Mesendoderm (in vitro differentiated cells): ENCODE measurements at regions not wholly inside any gene's neighbourhood (a gene's known extent, or its start where the extent isn't known, plus 50 kb on each side); places are given as distances from the start of the nearest gene placed in this dataset.

ENCODE experiments used
- DNase-seq: peaks from one replicate; pipeline ENCODE4 v3.0.0; 2013
- H2AK5ac ChIP-seq: 2 replicates; pipeline ENCODE4 v1.6.1; 2013; ENCODE audit warnings: low read length, inconsistent platforms
- H2BK120ac ChIP-seq: 2 replicates; pipeline ENCODE4 v1.6.1; 2013; ENCODE audit warnings: low read depth, mild to moderate bottlenecking, low read length, moderate library complexity, mixed read lengths
- H2BK15ac ChIP-seq: replicated peaks from 2 replicates; pipeline ENCODE4 v1.6.1; 2013; ENCODE audit warnings: low read depth, mild to moderate bottlenecking, moderate library complexity
- H2BK5ac ChIP-seq: 2 replicates; pipeline ENCODE4 v1.6.1; 2013; ENCODE audit warnings: low read length, inconsistent platforms
- H3K18ac ChIP-seq: 2 replicates; pipeline ENCODE4 v1.6.1; 2013; ENCODE audit warnings: mild to moderate bottlenecking, low read length, mixed read lengths
- H3K23ac ChIP-seq: one replicate; pipeline ENCODE4 v1.6.1; 2013; ENCODE audit warnings: low read length
- H3K27ac ChIP-seq: 2 replicates; pipeline ENCODE4 v1.5.1; 2013; ENCODE audit warnings: low read depth, mild to moderate bottlenecking, inconsistent platforms, low read length, moderate library complexity
- H3K27me3 ChIP-seq: 2 replicates; pipeline ENCODE4 v1.6.1; 2013; ENCODE audit warnings: low read length, control low read depth, mild to moderate bottlenecking, inconsistent platforms; ENCODE audit not compliant: insufficient read depth, poor library complexity
- H3K36me3 ChIP-seq: 2 replicates; pipeline ENCODE4 v1.6.1; 2013; ENCODE audit warnings: low read length, inconsistent platforms; ENCODE audit not compliant: control insufficient read depth, insufficient read depth
- H3K4ac ChIP-seq: one replicate; pipeline ENCODE4 v1.6.1; 2013; ENCODE audit warnings: low read depth, mild to moderate bottlenecking, low read length, moderate library complexity
- H3K4me1 ChIP-seq: 2 replicates; pipeline ENCODE4 v1.6.1; 2013; ENCODE audit warnings: low read depth, low read length, inconsistent platforms; ENCODE audit not compliant: control insufficient read depth
- H3K4me2 ChIP-seq: 2 replicates; pipeline ENCODE4 v1.6.1; 2013; ENCODE audit warnings: low read length
- H3K4me3 ChIP-seq: 2 replicates; pipeline ENCODE4 v1.5.1; 2013; ENCODE audit warnings: mild to moderate bottlenecking, low read length
- H3K56ac ChIP-seq: one replicate; pipeline ENCODE4 v1.6.1; 2013; ENCODE audit warnings: low read length
- H3K79me1 ChIP-seq: 2 replicates; pipeline ENCODE4 v1.6.1; 2013; ENCODE audit warnings: low read length, inconsistent platforms
- H3K79me2 ChIP-seq: 2 replicates; pipeline ENCODE4 v1.6.1; 2013; ENCODE audit warnings: mild to moderate bottlenecking, low read length; ENCODE audit not compliant: control insufficient read depth, insufficient read depth
- H3K9ac ChIP-seq: 2 replicates; pipeline ENCODE4 v1.6.1; 2013; ENCODE audit warnings: low read length, inconsistent platforms
- H4K5ac ChIP-seq: one replicate; pipeline ENCODE4 v1.6.1; 2013; ENCODE audit warnings: low read length
- H4K8ac ChIP-seq: one replicate; pipeline ENCODE4 v1.6.1; 2013; ENCODE audit warnings: low read depth, mild to moderate bottlenecking, control low read depth, low read length, moderate library complexity
- WGBS: extraction: QIAGEN DNeasy Blood & Tissue Kit; methylation state at CpG from one replicate; pipeline ENCODE4 v1.1.7; 2013; ENCODE audit warnings: low lambda C conversion rate, missing lambda C conversion rate; ENCODE audit not compliant: insufficient coverage; ENCODE audit errors: extremely low coverage; 5-methylcytosine and 5-hydroxymethylcytosine counted together

DNA sequence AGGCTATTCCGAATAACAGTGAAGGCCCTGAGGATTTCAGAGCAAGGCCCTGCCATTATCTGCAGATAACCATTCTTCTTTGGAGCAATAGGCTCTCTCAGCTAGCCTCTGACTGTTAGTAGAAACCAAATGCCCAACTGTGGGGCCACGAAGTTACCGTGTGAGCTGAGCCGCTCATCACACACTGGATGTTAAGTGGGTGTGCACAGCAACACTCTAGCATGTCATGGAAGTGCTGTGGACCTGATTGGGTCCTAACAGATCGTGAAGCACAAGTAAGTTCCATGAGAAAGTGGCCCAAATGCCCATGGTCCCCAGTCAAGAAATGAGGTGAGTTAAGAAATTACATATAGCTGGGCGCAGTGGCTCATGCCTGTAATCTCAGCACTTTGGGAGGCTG lies 190.4 kb downstream of the ALG10 start:
- no peak overlapping the region for H3K4me3 ChIP-seq
- H2AK5ac ChIP-seq: no peak overlapping the region
- no peak overlapping the region for H3K27ac ChIP-seq
- H4K8ac ChIP-seq: no peak overlapping the region
- H3K9ac ChIP-seq: no peak overlapping the region
- no peak overlapping the region for H4K5ac ChIP-seq
- no peak overlapping the region for H3K4ac ChIP-seq
- no peak overlapping the region for H3K23ac ChIP-seq
- H2BK5ac ChIP-seq: no peak overlapping the region
- H3K36me3 ChIP-seq: no peaks in the 10 kb centered on the region
- H2BK120ac ChIP-seq: no peak overlapping the region
- H3K18ac ChIP-seq: no peak overlapping the region
- no CpG with 5 or more reads among the region's 6 CpGs for whole genome bisulfite sequencing
- no peak for DNase-seq
- H2BK15ac ChIP-seq: no peak overlapping the region
- no peak overlapping the region for H3K56ac ChIP-seq
- H3K4me1 ChIP-seq: no peaks in the 10 kb centered on the region
- H3K4me2 ChIP-seq: no peak overlapping the region
- no peaks in the 10 kb centered on the region for H3K79me1 ChIP-seq
- H3K27me3 ChIP-seq: no peaks in the 10 kb centered on the region
- H3K79me2 ChIP-seq: no peaks in the 10 kb centered on the region

DNA sequence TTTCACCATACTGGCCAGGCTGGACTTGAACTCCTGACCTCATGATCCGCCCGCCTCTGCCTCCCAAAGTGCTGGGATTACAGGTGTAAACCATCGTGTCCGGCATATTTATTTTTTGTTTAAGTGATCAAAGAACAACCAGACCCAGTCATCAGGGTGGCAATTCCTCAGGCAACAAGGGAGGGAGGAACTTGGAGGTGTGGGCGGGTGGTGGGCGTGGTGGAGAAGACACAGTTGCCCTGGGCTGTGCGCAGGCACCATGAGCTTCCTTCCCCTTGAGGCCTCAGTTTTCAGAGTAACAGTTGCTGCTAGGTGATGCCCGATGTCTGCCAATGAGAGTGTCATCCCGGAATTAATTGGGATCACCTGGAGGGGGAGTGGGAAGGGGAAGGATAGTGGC lies 191.7 kb downstream of the ALG10 start:
- H2BK120ac ChIP-seq: no peak overlapping the region
- H3K4me1 ChIP-seq: no peaks in the 10 kb centered on the region
- H3K9ac ChIP-seq: no peak overlapping the region
- no peak overlapping the region for H3K4me2 ChIP-seq
- H3K79me2 ChIP-seq: no peaks in the 10 kb centered on the region
- no peak overlapping the region for H2AK5ac ChIP-seq
- DNase-seq: no peak
- no peaks in the 10 kb centered on the region for H3K27me3 ChIP-seq
- no peak overlapping the region for H4K5ac ChIP-seq
- H3K36me3 ChIP-seq: no peaks in the 10 kb centered on the region
- no peak overlapping the region for H3K23ac ChIP-seq
- no peak overlapping the region for H3K4ac ChIP-seq
- H3K18ac ChIP-seq: no peak overlapping the region
- H3K4me3 ChIP-seq: no peak overlapping the region
- H2BK5ac ChIP-seq: no peak overlapping the region
- H4K8ac ChIP-seq: no peak overlapping the region
- no CpG with 5 or more reads among the region's 9 CpGs for WGBS
- H2BK15ac ChIP-seq: no peak overlapping the region
- H3K79me1 ChIP-seq: no peaks in the 10 kb centered on the region
- H3K56ac ChIP-seq: no peak overlapping the region
- H3K27ac ChIP-seq: no peak overlapping the region

- no peak overlapping the region for H3K4me2 ChIP-seq
- no CpG with 5 or more reads among the region's 18 CpGs for WGBS
- H3K27me3 ChIP-seq: no peaks in the 10 kb centered on the region
- no peaks in the 10 kb centered on the region for H3K79me1 ChIP-seq
- H3K27ac ChIP-seq: no peak overlapping the region
- no peak overlapping the region for H3K4me3 ChIP-seq
- no peak overlapping the region for H2AK5ac ChIP-seq
- H2BK120ac ChIP-seq: no peak overlapping the region
- H3K18ac ChIP-seq: no peak overlapping the region
- H2BK15ac ChIP-seq: no peak overlapping the region
- no peak overlapping the region for H3K56ac ChIP-seq
- H3K9ac ChIP-seq: no peak overlapping the region
- H3K4me1 ChIP-seq: no peaks in the 10 kb centered on the region
- no peak for DNase-seq
- no peaks in the 10 kb centered on the region for H3K36me3 ChIP-seq
- no peak overlapping the region for H3K23ac ChIP-seq
- no peak overlapping the region for H4K5ac ChIP-seq
- H3K4ac ChIP-seq: no peak overlapping the region
- H3K79me2 ChIP-seq: no peaks in the 10 kb centered on the region
- no peak overlapping the region for H2BK5ac ChIP-seq
- no peak overlapping the region for H4K8ac ChIP-seq
Measured at GRCh38 chr12:34215213-34215892, 193.1 kb downstream of the ALG10 start.

DNA sequence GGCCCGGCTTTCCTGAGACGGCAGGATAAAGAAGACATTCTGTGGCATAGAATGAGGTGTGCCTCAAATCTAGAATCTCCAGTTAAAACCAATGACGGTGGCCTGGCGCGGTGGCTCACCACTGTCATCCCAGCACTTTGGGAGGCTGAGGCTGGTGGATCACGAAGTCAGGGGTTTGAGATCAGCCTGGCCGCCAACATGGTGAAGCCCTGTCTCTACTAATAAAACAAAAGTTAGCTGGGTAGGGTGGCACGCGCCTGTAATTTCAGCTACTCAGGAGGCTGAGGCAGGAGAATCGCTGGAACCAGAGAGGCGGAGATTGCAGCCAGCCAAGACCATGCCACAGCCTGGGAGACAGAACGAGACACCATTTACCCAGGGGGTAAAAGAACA lies 193.6 kb downstream of the ALG10 start:
- H2AK5ac ChIP-seq: no peak overlapping the region
- no peak overlapping the region for H2BK120ac ChIP-seq
- H2BK5ac ChIP-seq: no peak overlapping the region
- no peaks in the 10 kb centered on the region for H3K79me1 ChIP-seq
- no CpG with 5 or more reads among the region's 12 CpGs for WGBS
- H3K18ac ChIP-seq: no peak overlapping the region
- no peak overlapping the region for H3K27ac ChIP-seq
- no peak overlapping the region for H3K4me3 ChIP-seq
- H3K23ac ChIP-seq: no peak overlapping the region
- no peak overlapping the region for H4K5ac ChIP-seq
- H3K79me2 ChIP-seq: no peaks in the 10 kb centered on the region
- H3K9ac ChIP-seq: no peak overlapping the region
- H3K4me2 ChIP-seq: no peak overlapping the region
- H3K4ac ChIP-seq: no peak overlapping the region
- H3K4me1 ChIP-seq: no peaks in the 10 kb centered on the region
- H4K8ac ChIP-seq: no peak overlapping the region
- no peak for DNase-seq
- no peaks in the 10 kb centered on the region for H3K36me3 ChIP-seq
- no peaks in the 10 kb centered on the region for H3K27me3 ChIP-seq
- H2BK15ac ChIP-seq: no peak overlapping the region
- H3K56ac ChIP-seq: no peak overlapping the region

- Histone ChIP-seq H2AK5ac (no peak overlapping the region), H3K4ac (no peak overlapping the region), H3K27ac (no peak overlapping the region), H3K4me1 (no peaks in the 10 kb centered on the region), H3K79me1 (no peaks in the 10 kb centered on the region), H4K5ac (no peak overlapping the region), H3K36me3 (no peaks in the 10 kb centered on the region), H3K4me3 (no peak overlapping the region), H3K56ac (no peak overlapping the region), H4K8ac (no peak overlapping the region), H3K4me2 (no peak overlapping the region), H3K27me3 (no peaks in the 10 kb centered on the region), H3K9ac (no peak overlapping the region), H3K79me2 (no peaks in the 10 kb centered on the region), H3K23ac (no peak overlapping the region), H2BK5ac (no peak overlapping the region), H2BK15ac (no peak overlapping the region), H3K18ac (no peak overlapping the region), H2BK120ac (no peak overlapping the region)
- WGBS: no CpG with 5 or more reads among the region's 14 CpGs
- DNase-seq: no peak
Measured at GRCh38 chr12:34217660-34218059, 195.4 kb downstream of the ALG10 start.
